Hepatocyte (in vitro differentiated cells): ENCODE measurements at regions not wholly inside any gene's neighbourhood (a gene's known extent, or its start where the extent isn't known, plus 50 kb on each side); places are given as distances from the start of the nearest gene placed in this dataset.

ENCODE experiments used
- DNase-seq: peaks from one replicate; pipeline ENCODE4 v3.0.0-alpha.2; 2016; ENCODE audit warnings: low spot score
- H2AFZ ChIP-seq: fragments of 200-600 bp; sonication (generic); 2 replicates; pipeline ENCODE4 v1.6.0; 2016; ENCODE audit warnings: antibody characterized with exemption, mild to moderate bottlenecking
- H3K27ac ChIP-seq: fragments of 200-600 bp; sonication (generic); 2 replicates; pipeline ENCODE4 v1.5.1; 2016; ENCODE audit warnings: mild to moderate bottlenecking
- H3K27me3 ChIP-seq: fragments of 200-600 bp; sonication (generic); 2 replicates; pipeline ENCODE4 v1.6.1; 2016
- H3K36me3 ChIP-seq: fragments of 200-600 bp; sonication (generic); replicated peaks from 2 replicates; pipeline ENCODE4 v1.5.1; 2016; ENCODE audit warnings: low read depth; ENCODE audit not compliant: insufficient read depth
- H3K4me1 ChIP-seq: fragments of 200-600 bp; sonication (generic); 2 replicates; pipeline ENCODE4 v1.5.1; 2016; ENCODE audit warnings: mild to moderate bottlenecking, moderate library complexity; ENCODE audit not compliant: insufficient read depth
- H3K4me2 ChIP-seq: fragments of 200-600 bp; sonication (generic); 2 replicates; pipeline ENCODE4 v1.6.0; 2016
- H3K4me3 ChIP-seq: fragments of 200-600 bp; sonication (generic); 2 replicates; pipeline ENCODE4 v1.5.1; 2016; ENCODE audit warnings: mild to moderate bottlenecking
- H3K79me2 ChIP-seq: fragments of 200-600 bp; sonication (generic); 2 replicates; pipeline ENCODE4 v1.6.0; 2017; ENCODE audit warnings: mild to moderate bottlenecking
- H3K9me2 ChIP-seq: fragments of 200-600 bp; sonication (generic); replicated peaks from 2 replicates; pipeline ENCODE4 v1.6.0; 2017; ENCODE audit warnings: mild to moderate bottlenecking; ENCODE audit not compliant: insufficient read depth
- H3K9me3 ChIP-seq: fragments of 200-600 bp; sonication (generic); 2 replicates; pipeline ENCODE4 v1.5.1; 2016; ENCODE audit warnings: low read depth, mild to moderate bottlenecking
- H4K20me1 ChIP-seq: fragments of 200-600 bp; sonication (generic); 2 replicates; pipeline ENCODE4 v1.6.0; 2016; ENCODE audit warnings: mild to moderate bottlenecking; ENCODE audit not compliant: insufficient read depth, poor library complexity, severe bottlenecking
- CTCF ChIP-seq: fragments of 200-600 bp; sonication (generic); IDR thresholded peaks from 2 replicates; pipeline ENCODE4 v1.5.1; 2016; ENCODE audit warnings: antibody characterized with exemption, mild to moderate bottlenecking; ENCODE audit not compliant: poor library complexity
- EZH2 ChIP-seq: fragments of 200-600 bp; sonication (generic); IDR thresholded peaks from 2 replicates; pipeline ENCODE4 v1.6.1; 2016; ENCODE audit warnings: antibody characterized with exemption, mild to moderate bottlenecking, borderline replicate concordance
- EZH2phosphoT487 ChIP-seq: fragments of 200-600 bp; sonication (generic); IDR thresholded peaks from one replicate; pipeline ENCODE4 v1.6.1; 2018; ENCODE audit warnings: antibody characterized with exemption, mild to moderate bottlenecking, low read depth, moderate library complexity; ENCODE audit not compliant: unreplicated experiment, severe bottlenecking
- WGBS: methylation state at CpG from one replicate; pipeline ENCODE4 v1.1.6; 2016; ENCODE audit warnings: low lambda C conversion rate; ENCODE audit errors: missing lambda C conversion rate; 5-methylcytosine and 5-hydroxymethylcytosine counted together

- no peaks in the 10 kb centered on the region for H4K20me1 ChIP-seq
- H2AFZ ChIP-seq = no peak overlapping the region
- H3K4me1 ChIP-seq = no peaks in the 10 kb centered on the region
- H3K27ac ChIP-seq = no peak overlapping the region
- H3K9me2 ChIP-seq = no peaks in the 10 kb centered on the region
- no peaks in the 10 kb centered on the region for H3K9me3 ChIP-seq
- H3K79me2 ChIP-seq = no peaks in the 10 kb centered on the region
- H3K27me3 ChIP-seq = no peaks in the 10 kb centered on the region
- H3K4me2 ChIP-seq = no peak overlapping the region
- no peak for DNase-seq
- H3K36me3 ChIP-seq = no peaks in the 10 kb centered on the region
- no peak overlapping the region for H3K4me3 ChIP-seq
- TF ChIP-seq CTCF (no peak), EZH2 (no peak), EZH2phosphoT487 (no peak)
Measured at GRCh38 chr11:37040921-37041320, 442.9 kb upstream of the RAG2 start.

GRCh38 chr11:37038911-37039310, 440.9 kb upstream of the RAG2 start:
- Histone ChIP-seq H3K4me2 (no peak overlapping the region), H3K4me3 (no peak overlapping the region), H3K9me3 (no peaks in the 10 kb centered on the region), H3K9me2 (no peaks in the 10 kb centered on the region), H3K36me3 (no peaks in the 10 kb centered on the region), H3K4me1 (no peaks in the 10 kb centered on the region), H2AFZ (no peak overlapping the region), H3K27ac (no peak overlapping the region), H3K27me3 (no peaks in the 10 kb centered on the region), H3K79me2 (no peaks in the 10 kb centered on the region), H4K20me1 (no peaks in the 10 kb centered on the region)
- TF ChIP-seq EZH2 (no peak), CTCF (no peak), EZH2phosphoT487 (no peak)
- 70% methylated on average over 3 of the region's 3 CpGs for WGBS
- no peak for DNase-seq

DNA sequence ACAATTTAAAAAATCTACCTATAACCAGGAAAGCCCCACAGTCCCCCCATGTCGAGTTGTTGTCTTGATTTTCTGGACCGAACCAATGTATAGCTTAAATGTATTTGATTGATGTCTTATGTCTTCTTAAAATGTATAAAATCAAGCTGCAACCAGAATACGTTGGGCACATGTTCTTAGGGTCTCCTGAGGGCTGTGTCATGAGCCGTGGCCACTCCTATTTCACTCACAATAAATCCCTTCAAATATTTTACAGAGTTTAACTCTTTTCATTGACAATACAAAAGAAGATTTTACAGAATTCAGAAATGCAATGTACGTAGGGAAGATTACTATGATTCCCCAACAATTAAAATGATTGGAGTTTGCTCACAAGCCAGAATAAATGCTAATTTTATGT, 428.7 kb upstream of the RAG2 start:
- no peaks in the 10 kb centered on the region for H3K9me3 ChIP-seq
- H3K79me2 ChIP-seq = no peaks in the 10 kb centered on the region
- no peaks in the 10 kb centered on the region for H3K9me2 ChIP-seq
- H3K4me1 ChIP-seq = no peaks in the 10 kb centered on the region
- no peak overlapping the region for H2AFZ ChIP-seq
- H3K27ac ChIP-seq = no peak overlapping the region
- H3K36me3 ChIP-seq = no peaks in the 10 kb centered on the region
- H3K4me3 ChIP-seq = no peak overlapping the region
- no peak overlapping the region for H3K4me2 ChIP-seq
- no peak for DNase-seq
- H3K27me3 ChIP-seq = no peaks in the 10 kb centered on the region
- no peaks in the 10 kb centered on the region for H4K20me1 ChIP-seq
- no peak for TF ChIP-seq CTCF
- no peak for TF ChIP-seq EZH2
- no peak for TF ChIP-seq EZH2phosphoT487
- WGBS = 83% methylated on average over 5 of the region's 5 CpGs

DNA sequence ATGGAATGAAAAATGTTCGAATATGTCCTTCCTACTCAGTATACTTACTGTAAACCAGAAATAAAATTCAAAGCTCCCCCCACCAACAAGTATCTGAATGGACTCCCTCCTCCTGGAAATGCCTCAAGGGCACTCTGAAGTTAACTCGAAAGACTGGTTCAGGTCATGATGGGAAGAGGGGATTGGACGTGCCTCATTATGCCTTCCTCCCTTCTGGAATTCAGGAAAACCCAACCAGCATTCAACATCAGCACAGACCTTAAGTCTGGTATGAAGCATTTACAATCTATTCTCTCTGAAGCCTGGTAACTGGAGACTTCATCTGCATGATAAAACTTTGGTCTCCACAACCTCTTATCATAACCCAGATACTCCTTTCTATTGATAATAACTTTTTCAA, 428.3 kb upstream of the RAG2 start:
- H3K9me3 ChIP-seq = no peaks in the 10 kb centered on the region
- TF ChIP-seq CTCF (no peak), EZH2phosphoT487 (no peak), EZH2 (no peak)
- H3K79me2 ChIP-seq = no peaks in the 10 kb centered on the region
- no peak overlapping the region for H3K4me3 ChIP-seq
- H3K4me2 ChIP-seq = no peak overlapping the region
- no peak overlapping the region for H3K27ac ChIP-seq
- no peaks in the 10 kb centered on the region for H3K27me3 ChIP-seq
- H3K36me3 ChIP-seq = no peaks in the 10 kb centered on the region
- DNase-seq = no peak
- no peak overlapping the region for H2AFZ ChIP-seq
- no peaks in the 10 kb centered on the region for H3K9me2 ChIP-seq
- H3K4me1 ChIP-seq = no peaks in the 10 kb centered on the region
- no peaks in the 10 kb centered on the region for H4K20me1 ChIP-seq
- 53% methylated on average over 3 of the region's 3 CpGs for WGBS
